ENCODE measurements at regions not wholly inside any gene's neighbourhood (a gene's known extent, or its start where the extent isn't known, plus 50 kb on each side); places are given as distances from the start of the nearest gene placed in this dataset.

DNA sequence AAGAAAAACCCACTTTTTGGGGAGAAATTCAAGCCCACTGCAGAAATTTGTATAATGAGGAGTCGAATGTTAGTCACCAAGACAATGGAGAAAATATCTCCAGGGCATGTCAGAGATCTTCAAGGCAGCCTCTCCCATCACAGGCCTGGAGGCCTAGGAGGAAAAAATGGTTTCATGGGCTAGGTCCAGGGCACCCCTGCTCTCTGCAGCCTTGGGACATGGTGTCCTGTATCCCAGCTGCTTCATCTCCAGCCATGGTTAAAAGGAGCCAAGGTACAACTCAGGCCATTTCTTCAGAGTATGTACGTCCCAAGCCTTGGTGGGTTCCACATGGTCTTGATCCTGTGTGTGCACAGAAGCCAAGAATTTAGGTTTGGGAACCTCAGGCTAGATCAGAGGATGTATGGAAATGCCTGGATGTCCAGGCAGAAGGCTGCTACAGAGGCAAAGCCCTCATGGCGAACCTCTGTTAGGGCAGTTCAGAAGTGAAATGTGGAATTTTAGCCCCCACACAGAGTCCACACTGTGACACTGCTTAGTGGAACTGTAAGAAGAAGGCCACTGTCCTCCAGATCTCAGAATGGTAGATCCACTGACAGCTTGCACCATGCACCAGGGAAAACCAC is 561.4 kb downstream of the ISL1 start:
- Histone ChIP-seq H3K9me3 (ENCODE audit: low read depth) (peaks cover 8% of the 10 kb centered on the region), H3K27me3 (no peaks in the 10 kb centered on the region), H2AFZ (replicated peaks) (no peak overlapping the region), H3K27ac (no peak overlapping the region), H4K20me1 (ENCODE audit: low read depth) (no peaks in the 10 kb centered on the region), H3K79me2 (ENCODE audit: low read depth) (no peaks in the 10 kb centered on the region), H3K4me2 (no peak overlapping the region), H3K4me3 (no peak overlapping the region), H3F3A (ENCODE audit: low read depth) (no peaks in the 10 kb centered on the region), H3K36me3 (no peaks in the 10 kb centered on the region), H3K9ac (no peak overlapping the region), H3K4me1 (no peaks in the 10 kb centered on the region)
- H3K9me3 Mint-ChIP-seq, result peaks cover 29% of the 10 kb centered on the region
- no peak overlapping the region for H3K4me3 Mint-ChIP-seq
- TF ChIP-seq, protein P1, sequence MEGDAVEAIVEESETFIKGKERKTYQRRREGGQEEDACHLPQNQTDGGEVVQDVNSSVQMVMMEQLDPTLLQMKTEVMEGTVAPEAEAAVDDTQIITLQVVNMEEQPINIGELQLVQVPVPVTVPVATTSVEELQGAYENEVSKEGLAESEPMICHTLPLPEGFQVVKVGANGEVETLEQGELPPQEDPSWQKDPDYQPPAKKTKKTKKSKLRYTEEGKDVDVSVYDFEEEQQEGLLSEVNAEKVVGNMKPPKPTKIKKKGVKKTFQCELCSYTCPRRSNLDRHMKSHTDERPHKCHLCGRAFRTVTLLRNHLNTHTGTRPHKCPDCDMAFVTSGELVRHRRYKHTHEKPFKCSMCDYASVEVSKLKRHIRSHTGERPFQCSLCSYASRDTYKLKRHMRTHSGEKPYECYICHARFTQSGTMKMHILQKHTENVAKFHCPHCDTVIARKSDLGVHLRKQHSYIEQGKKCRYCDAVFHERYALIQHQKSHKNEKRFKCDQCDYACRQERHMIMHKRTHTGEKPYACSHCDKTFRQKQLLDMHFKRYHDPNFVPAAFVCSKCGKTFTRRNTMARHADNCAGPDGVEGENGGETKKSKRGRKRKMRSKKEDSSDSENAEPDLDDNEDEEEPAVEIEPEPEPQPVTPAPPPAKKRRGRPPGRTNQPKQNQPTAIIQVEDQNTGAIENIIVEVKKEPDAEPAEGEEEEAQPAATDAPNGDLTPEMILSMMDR (IDR thresholded peaks at IDR 0.05), result no peak
- TF ChIP-seq EZH2phosphoT487 (IDR thresholded peaks at IDR 0.05) (no peak), EZH2 (IDR thresholded peaks at IDR 0.05) (no peak)
- no peaks in the 10 kb centered on the region for H3K4me1 Mint-ChIP-seq
- peaks cover 4% of the 10 kb centered on the region for H3K36me3 Mint-ChIP-seq
- H3K27me3 Mint-ChIP-seq (ENCODE audit: insufficient read depth, low read depth), result peaks cover 6% of the 10 kb centered on the region
- no peak for DNase-seq (ENCODE audit: low spot score)
- H3K27ac Mint-ChIP-seq, result no peak overlapping the region

DNA sequence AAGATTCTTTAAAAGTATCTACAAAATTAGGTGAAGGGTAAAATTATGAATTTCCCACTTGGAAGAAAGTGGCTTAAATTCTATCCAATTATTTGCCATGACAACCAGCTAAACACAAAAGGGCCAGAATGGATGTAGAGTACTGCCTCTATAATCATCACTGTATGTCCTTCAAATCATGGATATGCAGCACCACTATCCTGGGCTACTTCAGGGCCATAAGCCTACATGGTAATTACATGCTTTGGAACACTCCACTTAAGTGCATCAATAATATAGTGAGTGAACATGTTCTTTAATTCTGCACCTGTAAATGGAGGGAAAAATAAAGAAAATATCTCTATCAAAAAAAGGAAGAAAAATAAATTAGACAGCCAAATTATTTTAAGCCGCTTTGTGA is 575.2 kb downstream of the ISL1 start:
- Histone ChIP-seq H3F3A (ENCODE audit: low read depth) (no peaks in the 10 kb centered on the region), H2AFZ (replicated peaks) (no peak overlapping the region), H3K4me1 (no peaks in the 10 kb centered on the region), H3K4me3 (no peak overlapping the region), H3K9ac (no peak overlapping the region), H3K4me2 (no peak overlapping the region), H3K9me3 (ENCODE audit: low read depth) (no peaks in the 10 kb centered on the region), H3K27ac (no peak overlapping the region), H4K20me1 (ENCODE audit: low read depth) (no peaks in the 10 kb centered on the region), H3K36me3 (no peaks in the 10 kb centered on the region), H3K79me2 (ENCODE audit: low read depth) (no peaks in the 10 kb centered on the region), H3K27me3 (no peaks in the 10 kb centered on the region)
- Mint-ChIP-seq H3K9me3 (peaks cover 4% of the 10 kb centered on the region), H3K27ac (no peak overlapping the region), H3K4me1 (no peaks in the 10 kb centered on the region), H3K27me3 (ENCODE audit: insufficient read depth, low read depth) (peaks cover 2% of the 10 kb centered on the region), H3K4me3 (no peak overlapping the region), H3K36me3 (no peaks in the 10 kb centered on the region)
- no peak for TF ChIP-seq EZH2phosphoT487 (IDR thresholded peaks at IDR 0.05)
- TF ChIP-seq, protein P1 (IDR thresholded peaks at IDR 0.05), result no peak
- no peak for TF ChIP-seq EZH2 (IDR thresholded peaks at IDR 0.05)
- no peak for DNase-seq (ENCODE audit: low spot score)

DNA sequence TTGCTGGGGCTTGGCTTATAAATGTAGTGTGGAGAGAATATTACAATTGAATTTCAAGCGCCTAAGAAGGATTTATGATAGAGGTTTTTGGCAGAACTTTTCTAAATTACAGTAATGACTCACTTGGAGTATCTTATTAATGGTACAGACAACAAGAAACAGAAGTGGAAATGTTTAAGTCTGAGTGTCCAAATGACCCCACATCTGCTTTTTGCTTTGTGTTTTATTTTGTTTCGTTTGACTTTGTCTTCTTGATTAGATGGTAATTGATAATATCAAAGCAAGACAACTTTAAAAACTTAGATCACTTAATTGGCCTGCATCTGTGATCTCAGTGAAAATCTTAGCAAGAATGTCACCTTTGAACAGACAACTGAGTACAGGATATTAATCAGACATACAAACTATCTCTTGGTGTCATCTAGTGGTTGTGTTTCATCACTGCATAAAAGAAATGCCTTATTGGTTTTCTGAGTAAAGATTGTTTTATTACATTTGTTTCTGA is 577.4 kb downstream of the ISL1 start:
- no peak for TF ChIP-seq EZH2 (IDR thresholded peaks at IDR 0.05)
- TF ChIP-seq, protein P1 (IDR thresholded peaks at IDR 0.05), result peak; percentile 52
- H3K27me3 ChIP-seq, result no peaks in the 10 kb centered on the region
- H3K9ac ChIP-seq, result no peak overlapping the region
- no peaks in the 10 kb centered on the region for H3K9me3 ChIP-seq (ENCODE audit: low read depth)
- no peaks in the 10 kb centered on the region for H3K79me2 ChIP-seq (ENCODE audit: low read depth)
- no peaks in the 10 kb centered on the region for H4K20me1 ChIP-seq (ENCODE audit: low read depth)
- no peaks in the 10 kb centered on the region for H3K27me3 Mint-ChIP-seq (ENCODE audit: insufficient read depth, low read depth)
- no peak overlapping the region for H3K4me3 Mint-ChIP-seq
- no peaks in the 10 kb centered on the region for H3K4me1 ChIP-seq
- H3K9me3 Mint-ChIP-seq, result no peaks in the 10 kb centered on the region
- H3K36me3 Mint-ChIP-seq, result no peaks in the 10 kb centered on the region
- no peak overlapping the region for H3K4me3 ChIP-seq
- DNase-seq (ENCODE audit: low spot score), result no peak
- no peaks in the 10 kb centered on the region for H3F3A ChIP-seq (ENCODE audit: low read depth)
- no peak overlapping the region for H2AFZ ChIP-seq (replicated peaks)
- H3K4me2 ChIP-seq, result no peak overlapping the region
- no peak overlapping the region for H3K27ac Mint-ChIP-seq
- no peaks in the 10 kb centered on the region for H3K36me3 ChIP-seq
- H3K4me1 Mint-ChIP-seq, result no peaks in the 10 kb centered on the region
- no peak overlapping the region for H3K27ac ChIP-seq
